NCI-H1048 (cell line): ENCODE measurements at regions not wholly inside any gene's neighbourhood (a gene's known extent, or its start where the extent isn't known, plus 50 kb on each side); places are given as distances from the start of the nearest gene placed in this dataset.
"Not testable (repeated sequence)": the region's sequence is repeated elsewhere in the genome, so short reads cannot be mapped to it uniquely, and the experiment has no call there.

Experiments
- DNase-seq: peaks from one replicate; lab custom pipeline; 2025; lab: John Stamatoyannopoulos, UW

GRCh38 chr1:164155347-164155746, 403.6 kb upstream of the PBX1 start:
- no peak for DNase-seq

GRCh38 chr1:164163289-164163849, 395.6 kb upstream of the PBX1 start:
- DNase-seq: no peak

- no peak for DNase-seq
These were observed 393.5 kb upstream of the PBX1 start for GRCh38 chr1:164165466-164165865.

- not testable (repeated sequence) for DNase-seq
These were observed 392.5 kb upstream of the PBX1 start for GRCh38 chr1:164166454-164166853.

- DNase-seq: no peak
These were observed 381.9 kb upstream of the PBX1 start for GRCh38 chr1:164177118-164177517.

GRCh38 chr1:164180824-164181223, 378.2 kb upstream of the PBX1 start:
- no peak for DNase-seq

GRCh38 chr1:164183854-164184635, 374.9 kb upstream of the PBX1 start:
- no peak for DNase-seq

- DNase-seq: no peak
These were observed 372.1 kb upstream of the PBX1 start for GRCh38 chr1:164186881-164187280.

GRCh38 chr1:164188497-164188896, 370.5 kb upstream of the PBX1 start:
- no peak for DNase-seq

- no peak for DNase-seq
These were observed 367.8 kb upstream of the PBX1 start for GRCh38 chr1:164191191-164191590.

- DNase-seq: no peak
These were observed 348.7 kb upstream of the PBX1 start for GRCh38 chr1:164210211-164210739.

- no peak for DNase-seq
These were observed 335.6 kb upstream of the PBX1 start for GRCh38 chr1:164223378-164223777.

- no peak for DNase-seq
These were observed 334.0 kb upstream of the PBX1 start for GRCh38 chr1:164225011-164225410.

GRCh38 chr1:164226977-164227376, 332.0 kb upstream of the PBX1 start:
- no peak for DNase-seq

- no peak for DNase-seq
These were observed 330.1 kb upstream of the PBX1 start for GRCh38 chr1:164228928-164229327.

GRCh38 chr1:164233149-164233548, 325.8 kb upstream of the PBX1 start:
- no peak for DNase-seq

- DNase-seq: no peak
These were observed 318.9 kb upstream of the PBX1 start for GRCh38 chr1:164240081-164240480.

GRCh38 chr1:164250365-164250764, 308.6 kb upstream of the PBX1 start:
- DNase-seq: no peak

- no peak for DNase-seq
These were observed 302.5 kb upstream of the PBX1 start for GRCh38 chr1:164256456-164256855.

- DNase-seq: no peak
These were observed 297.2 kb upstream of the PBX1 start for GRCh38 chr1:164261691-164262240.

GRCh38 chr1:164263540-164263939, 295.4 kb upstream of the PBX1 start:
- no peak for DNase-seq

- DNase-seq: no peak
These were observed 293.8 kb upstream of the PBX1 start for GRCh38 chr1:164265232-164265631.

- DNase-seq: no peak
These were observed 286.8 kb upstream of the PBX1 start for GRCh38 chr1:164272156-164272555.
